NCI-H345 treated with DMSO at 0.1 percent for 48 hours (cell line): ENCODE measurements at regions not wholly inside any gene's neighbourhood (a gene's known extent, or its start where the extent isn't known, plus 50 kb on each side); places are given as distances from the start of the nearest gene placed in this dataset.
"Not testable (repeated sequence)": the region's sequence is repeated elsewhere in the genome, so short reads cannot be mapped to it uniquely, and the experiment has no call there.

ENCODE experiments used
- DNase-seq: peaks from one replicate; lab custom pipeline; 2025; ENCODE audit not compliant: unreplicated experiment; lab: John Stamatoyannopoulos, UW

GRCh38 chr15:31584195-31584594 is 257.6 kb downstream of the KLF13 start:
- no peak for DNase-seq

GRCh38 chr15:31585240-31585639 is 258.6 kb downstream of the KLF13 start:
- no peak for DNase-seq

- no peak for DNase-seq
Observed at GRCh38 chr15:31586841-31587240, 260.2 kb downstream of the KLF13 start.

GRCh38 chr15:31587583-31587982 is 260.9 kb downstream of the KLF13 start:
- DNase-seq, result no peak

GRCh38 chr15:31590609-31591008 is 264.0 kb downstream of the KLF13 start:
- no peak for DNase-seq

- DNase-seq, result no peak
Observed at GRCh38 chr15:31591908-31592307, 265.3 kb downstream of the KLF13 start.

GRCh38 chr15:31597466-31597865 is 270.8 kb downstream of the KLF13 start:
- no peak for DNase-seq

- DNase-seq, result no peak
Observed at GRCh38 chr15:31598620-31599019, 272.0 kb downstream of the KLF13 start.

- DNase-seq, result no peak
Observed at GRCh38 chr15:31605467-31605931, 278.9 kb downstream of the KLF13 start.

- no peak for DNase-seq
Observed at GRCh38 chr15:31606194-31606669, 279.6 kb downstream of the KLF13 start.

- DNase-seq, result no peak
Observed at GRCh38 chr15:31606931-31607497, 280.4 kb downstream of the KLF13 start.

- no peak for DNase-seq
Observed at GRCh38 chr15:31607656-31608055, 281.0 kb downstream of the KLF13 start.

GRCh38 chr15:31609258-31609681 is 282.6 kb downstream of the KLF13 start:
- no peak for DNase-seq

GRCh38 chr15:31609906-31610305 is 283.3 kb downstream of the KLF13 start:
- DNase-seq, result no peak

GRCh38 chr15:31615643-31616415 is 289.2 kb downstream of the KLF13 start:
- DNase-seq, result no peak

GRCh38 chr15:31623297-31623696 is 296.7 kb downstream of the KLF13 start:
- DNase-seq, result not testable (repeated sequence)

GRCh38 chr15:31624115-31624514 is 297.5 kb downstream of the KLF13 start:
- DNase-seq, result not testable (repeated sequence)

GRCh38 chr15:31635715-31636114 is 309.1 kb downstream of the KLF13 start:
- peak; percentile 14 for DNase-seq

GRCh38 chr15:31636911-31637310 is 310.3 kb downstream of the KLF13 start:
- DNase-seq, result not testable (repeated sequence)

- DNase-seq, result not testable (repeated sequence)
Observed at GRCh38 chr15:31643955-31644354, 317.3 kb downstream of the KLF13 start.

- DNase-seq, result not testable (repeated sequence)
Observed at GRCh38 chr15:31644761-31645160, 318.1 kb downstream of the KLF13 start.

- not testable (repeated sequence) for DNase-seq
Observed at GRCh38 chr15:31647337-31647826, 320.7 kb downstream of the KLF13 start.
